GM21526 (cell line): ENCODE measurements at regions not wholly inside any gene's neighbourhood (a gene's known extent, or its start where the extent isn't known, plus 50 kb on each side); places are given as distances from the start of the nearest gene placed in this dataset.
"Not testable (repeated sequence)": the region's sequence is repeated elsewhere in the genome, so short reads cannot be mapped to it uniquely, and the experiment has no call there.

ENCODE experiments used
- ATAC-seq: cut with Tn5 transposase; IDR thresholded peaks from one replicate; pipeline ENCODE4 v1.9.1; 2021; ENCODE audit warnings: moderate library complexity; ENCODE audit not compliant: unreplicated experiment, low FRiP score

DNA sequence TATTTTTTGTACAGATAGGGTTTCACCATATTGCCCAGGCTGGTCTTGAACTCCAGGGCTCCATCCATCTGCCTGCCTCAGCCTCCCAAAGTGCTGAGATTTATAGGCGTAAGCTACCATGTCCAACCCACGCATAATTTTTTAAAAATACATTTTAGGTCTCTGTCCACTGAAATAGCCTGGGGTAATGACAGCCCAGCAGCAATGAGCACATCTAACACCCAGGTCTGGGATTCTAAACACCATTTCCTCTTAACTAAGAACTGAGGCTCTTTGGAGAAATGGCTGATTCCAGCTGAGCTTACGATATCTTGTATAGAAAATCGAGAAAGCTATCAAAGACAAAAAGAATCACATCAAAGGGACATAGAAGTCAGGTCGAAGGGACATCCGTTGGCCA is 245.3 kb downstream of the PARN start:
- no peak for ATAC-seq

DNA sequence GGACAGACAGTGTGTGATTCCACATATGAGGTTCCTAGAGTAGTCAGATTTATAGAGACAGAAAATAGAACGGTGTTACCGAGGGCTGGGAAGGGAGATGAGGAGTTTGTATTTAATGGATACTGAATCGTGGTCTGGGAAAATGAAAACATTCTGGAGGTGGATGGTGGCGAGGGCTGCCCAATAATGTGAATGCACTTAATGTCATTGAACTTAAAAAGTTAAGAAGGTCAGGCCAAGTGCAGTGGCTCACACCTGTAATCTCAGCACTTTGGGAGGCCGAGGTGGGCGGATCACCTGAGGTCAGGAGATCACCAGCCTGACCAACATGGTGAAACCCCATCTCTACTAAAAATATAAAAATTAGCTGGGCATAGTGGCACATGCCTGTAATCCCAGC is 246.2 kb downstream of the PARN start:
- ATAC-seq = not testable (repeated sequence)

DNA sequence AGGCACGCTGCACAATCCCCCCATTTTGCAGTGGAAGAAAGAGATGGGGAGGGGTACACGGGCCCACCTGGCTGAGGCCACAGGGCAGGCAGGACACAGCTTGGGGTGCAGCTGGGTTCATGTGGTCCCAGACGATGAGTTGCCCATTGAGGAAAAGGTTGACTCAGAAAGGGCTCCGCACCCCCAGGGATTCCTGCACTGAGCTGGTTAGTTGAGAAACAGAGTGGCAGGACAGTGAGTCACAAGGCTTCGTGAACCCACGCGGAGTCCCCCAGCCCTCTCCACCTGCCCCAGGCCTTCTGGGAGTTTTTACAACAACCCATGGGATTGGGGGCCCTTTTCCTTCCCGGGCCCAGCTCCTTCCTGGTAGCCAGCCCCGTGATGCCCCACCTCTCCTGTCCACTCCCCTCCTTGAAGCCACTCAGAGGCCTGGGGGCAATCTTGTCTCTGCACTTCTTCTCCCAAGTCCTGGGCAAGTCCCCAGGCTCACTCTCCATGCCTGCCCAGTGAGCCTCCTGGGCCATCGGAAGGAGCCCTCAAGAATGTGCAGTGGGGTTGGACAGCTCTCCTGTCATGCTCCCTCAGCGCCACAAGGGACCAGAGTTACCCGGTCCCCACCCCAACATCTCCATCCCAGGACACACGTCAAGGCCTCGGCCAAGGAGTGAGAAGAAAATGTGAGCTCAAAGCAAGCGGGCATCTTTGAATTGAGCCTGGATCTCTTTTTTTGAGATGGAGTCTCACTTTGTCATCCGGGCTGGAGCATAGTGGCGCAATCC is 251.2 kb downstream of the PARN start:
- ATAC-seq = no peak

DNA sequence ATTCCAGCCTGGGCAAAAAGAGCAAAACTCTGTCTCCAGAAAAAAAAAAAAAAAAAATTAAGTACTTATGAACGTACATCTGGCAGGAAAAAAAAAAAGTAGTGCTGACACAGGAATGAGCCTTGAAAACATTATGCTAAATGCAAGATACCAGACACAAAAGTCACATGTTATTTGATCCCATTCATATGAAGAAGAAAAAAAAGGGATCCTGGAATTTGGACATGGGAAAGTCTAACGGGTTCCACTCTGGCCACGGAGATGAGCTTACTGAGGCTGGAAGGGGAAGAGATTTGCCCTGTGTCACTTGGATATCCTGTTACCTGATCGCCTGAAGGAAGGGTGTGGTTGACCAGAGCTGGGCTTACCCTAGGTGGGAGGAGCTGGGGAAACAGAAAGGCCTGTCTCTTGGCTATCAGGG is 251.9 kb downstream of the PARN start:
- ATAC-seq = no peak

DNA sequence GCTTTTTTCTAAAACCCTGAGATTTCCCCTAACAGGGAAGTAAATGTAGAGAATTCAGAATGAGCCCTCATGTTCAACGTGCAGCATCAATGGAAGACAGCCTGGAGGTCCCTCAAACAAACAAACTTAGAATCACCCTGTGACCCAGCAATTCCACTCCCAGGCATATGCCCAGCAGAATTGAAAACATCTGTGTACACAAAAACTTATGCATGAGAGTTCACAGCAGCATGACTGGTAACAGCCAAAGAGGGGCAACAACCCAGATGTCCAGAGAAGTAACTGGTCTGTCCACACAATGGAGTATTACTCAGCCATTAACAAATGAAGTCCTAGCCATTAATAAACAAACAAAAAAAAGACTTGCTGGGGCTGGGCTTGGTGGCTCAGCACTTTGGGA is 252.7 kb downstream of the PARN start:
- ATAC-seq = no peak

DNA sequence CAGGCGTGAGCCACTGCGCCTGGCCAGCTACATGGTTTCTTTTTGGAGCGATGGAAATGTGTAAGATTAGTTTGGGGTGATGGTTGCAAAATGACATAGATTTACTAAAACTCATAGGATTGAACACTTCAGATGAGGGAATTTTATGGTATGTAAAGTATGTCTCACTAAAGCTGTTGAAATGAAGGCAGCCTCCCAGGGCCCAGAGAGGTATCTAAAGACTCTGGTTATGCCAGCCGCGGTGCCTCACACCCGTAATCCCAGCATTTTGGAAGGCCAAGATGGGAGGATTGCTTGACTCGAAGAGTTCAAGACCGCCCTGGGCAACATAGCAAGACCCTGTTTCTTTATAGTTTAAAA is 254.9 kb downstream of the PARN start:
- ATAC-seq = no peak

DNA sequence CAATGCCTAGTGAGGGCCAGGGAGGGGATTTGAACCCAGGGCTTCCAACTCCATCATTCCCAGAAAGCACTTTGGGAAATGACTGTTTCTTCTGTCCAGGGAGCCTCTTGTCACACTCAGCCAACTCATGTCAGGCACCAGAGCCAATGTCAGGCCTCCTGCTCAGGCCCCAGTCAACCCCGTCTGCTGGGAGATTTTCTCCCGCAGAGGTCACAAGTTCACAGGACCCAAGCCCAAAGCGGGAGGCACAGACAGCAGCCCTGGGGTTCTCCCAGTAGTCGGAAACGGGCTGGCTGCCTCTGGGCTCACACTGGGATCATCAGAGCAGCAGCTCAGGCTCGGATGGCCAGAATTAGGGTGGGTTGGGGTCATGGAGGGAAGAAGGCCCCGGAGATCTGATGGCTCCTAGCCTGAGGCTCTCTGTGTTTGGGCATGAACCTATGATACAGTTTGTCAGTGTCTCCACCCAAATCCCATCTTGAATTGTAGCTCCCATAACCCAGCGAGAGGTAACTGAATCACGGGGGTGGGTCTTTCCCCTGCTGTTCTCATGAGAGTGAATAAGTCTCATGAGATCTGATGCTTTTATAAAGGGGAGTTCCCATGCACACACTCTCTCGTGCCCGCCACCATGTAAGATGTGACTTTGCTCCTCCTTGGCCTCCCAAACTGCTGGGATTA is 255.5 kb downstream of the PARN start:
- no peak for ATAC-seq

DNA sequence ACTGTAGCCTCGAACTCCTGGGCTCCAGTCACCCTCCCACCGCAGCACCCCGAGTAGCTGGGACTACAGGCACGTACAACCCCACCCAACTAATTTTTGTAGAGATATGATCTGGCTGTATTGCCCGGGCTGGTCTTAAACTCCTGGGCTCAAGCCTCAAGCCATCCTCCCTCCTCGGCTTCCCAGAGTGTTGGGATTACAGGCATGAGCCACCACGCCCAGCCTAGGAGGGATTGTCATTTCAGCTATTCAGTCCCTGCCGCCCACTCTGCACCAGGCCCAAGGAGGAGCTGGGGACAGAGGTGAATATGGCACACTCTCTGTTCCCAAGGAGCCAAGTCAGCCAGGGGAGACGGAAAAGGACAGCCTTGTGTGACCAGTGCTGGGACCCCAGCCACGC is 256.2 kb downstream of the PARN start:
- ATAC-seq = no peak

DNA sequence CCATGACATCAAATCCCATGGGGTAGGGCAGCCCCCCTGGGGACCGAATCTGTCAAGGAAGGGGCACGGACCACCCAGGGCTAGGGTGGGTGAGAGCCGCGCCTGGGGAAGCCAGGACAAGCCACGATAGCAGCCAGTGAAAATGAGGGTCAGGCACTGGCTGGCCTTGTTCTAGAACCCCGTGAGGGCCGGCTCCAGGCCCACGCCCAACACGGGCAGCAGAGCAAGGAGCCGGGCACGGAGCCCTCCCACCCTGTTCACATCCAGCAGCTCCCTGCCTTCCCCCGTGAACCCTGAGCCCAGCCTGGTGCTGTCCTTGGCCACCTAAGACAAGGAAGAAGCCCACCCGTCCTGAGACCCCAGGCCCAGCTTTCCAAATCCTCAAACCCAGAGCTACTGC is 256.7 kb downstream of the PARN start:
- ATAC-seq = no peak

DNA sequence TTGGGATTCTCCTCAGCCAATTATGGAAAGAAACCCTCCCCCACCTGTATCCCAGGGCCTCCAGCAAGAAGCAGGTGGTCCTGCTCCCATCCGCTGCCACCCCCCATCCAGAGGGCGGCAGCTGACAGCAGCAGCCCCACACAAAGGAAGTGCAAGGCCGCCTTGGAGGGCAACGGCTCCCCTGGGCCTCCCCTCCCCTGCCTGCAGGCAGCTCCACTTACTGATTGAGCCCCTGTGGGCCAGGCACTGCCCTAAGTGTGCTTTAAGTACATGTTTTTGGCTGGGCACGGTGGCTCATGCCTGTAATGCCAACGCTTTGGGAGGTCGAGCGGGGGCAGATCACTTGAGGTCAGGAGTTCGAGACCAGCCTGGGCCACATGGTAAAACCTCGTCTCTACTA is 257.6 kb downstream of the PARN start:
- ATAC-seq = no peak

DNA sequence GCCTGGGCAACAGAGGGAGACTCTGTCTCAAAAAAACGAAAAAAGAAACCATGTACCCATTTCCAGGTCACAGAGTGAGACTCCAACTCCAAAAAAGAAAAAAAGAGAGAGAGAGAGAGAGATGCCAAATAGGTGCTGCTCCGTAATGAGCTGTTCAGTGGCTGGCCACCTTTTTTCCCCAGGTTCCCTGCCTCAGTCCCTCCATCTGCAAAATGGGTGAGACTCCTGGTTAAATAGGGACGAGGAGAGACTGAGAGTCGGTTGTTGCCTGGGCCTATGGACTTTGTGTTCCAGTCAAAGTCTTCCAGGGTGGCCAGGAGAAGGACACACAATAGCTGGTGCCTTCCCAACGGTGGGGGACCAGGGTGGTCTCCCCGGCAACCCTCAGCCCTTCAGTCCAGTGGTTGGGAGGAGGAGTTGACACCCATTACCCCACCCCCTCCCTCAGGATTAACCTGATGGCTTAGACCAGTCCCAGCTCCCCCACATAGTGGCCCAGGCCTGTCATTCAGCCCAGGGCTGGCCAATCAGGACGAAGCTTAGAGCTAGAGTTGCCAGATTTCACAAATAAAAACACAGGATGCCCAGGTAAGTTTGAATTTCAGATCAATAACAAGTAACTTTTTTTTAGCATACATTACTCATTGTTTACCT is 258.2 kb downstream of the PARN start:
- ATAC-seq = no peak

DNA sequence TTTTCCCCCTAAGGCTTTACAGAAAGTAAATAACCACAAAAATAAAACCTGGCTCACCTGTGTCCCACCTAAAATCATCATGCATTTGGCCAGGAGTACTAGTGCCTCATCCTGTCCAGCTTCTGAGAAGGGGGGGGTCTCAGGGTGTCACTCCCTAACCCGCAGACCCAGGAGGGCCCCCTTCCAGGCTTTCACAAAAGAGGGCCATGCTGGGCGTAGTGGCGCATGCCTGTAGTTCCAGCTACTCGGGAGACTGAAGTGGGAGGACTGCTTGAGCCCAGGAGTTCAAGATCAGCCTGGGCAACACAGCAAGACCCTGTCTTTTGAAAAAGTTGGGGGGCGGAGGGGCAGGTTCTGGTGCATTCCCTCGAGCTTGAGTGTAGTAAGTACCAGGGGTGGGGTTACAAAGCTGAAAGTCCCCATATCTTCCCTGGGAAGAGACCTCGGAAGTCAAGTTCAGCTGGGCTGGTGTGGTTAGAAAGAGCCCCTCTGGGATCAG is 259.3 kb downstream of the PARN start:
- no peak for ATAC-seq

DNA sequence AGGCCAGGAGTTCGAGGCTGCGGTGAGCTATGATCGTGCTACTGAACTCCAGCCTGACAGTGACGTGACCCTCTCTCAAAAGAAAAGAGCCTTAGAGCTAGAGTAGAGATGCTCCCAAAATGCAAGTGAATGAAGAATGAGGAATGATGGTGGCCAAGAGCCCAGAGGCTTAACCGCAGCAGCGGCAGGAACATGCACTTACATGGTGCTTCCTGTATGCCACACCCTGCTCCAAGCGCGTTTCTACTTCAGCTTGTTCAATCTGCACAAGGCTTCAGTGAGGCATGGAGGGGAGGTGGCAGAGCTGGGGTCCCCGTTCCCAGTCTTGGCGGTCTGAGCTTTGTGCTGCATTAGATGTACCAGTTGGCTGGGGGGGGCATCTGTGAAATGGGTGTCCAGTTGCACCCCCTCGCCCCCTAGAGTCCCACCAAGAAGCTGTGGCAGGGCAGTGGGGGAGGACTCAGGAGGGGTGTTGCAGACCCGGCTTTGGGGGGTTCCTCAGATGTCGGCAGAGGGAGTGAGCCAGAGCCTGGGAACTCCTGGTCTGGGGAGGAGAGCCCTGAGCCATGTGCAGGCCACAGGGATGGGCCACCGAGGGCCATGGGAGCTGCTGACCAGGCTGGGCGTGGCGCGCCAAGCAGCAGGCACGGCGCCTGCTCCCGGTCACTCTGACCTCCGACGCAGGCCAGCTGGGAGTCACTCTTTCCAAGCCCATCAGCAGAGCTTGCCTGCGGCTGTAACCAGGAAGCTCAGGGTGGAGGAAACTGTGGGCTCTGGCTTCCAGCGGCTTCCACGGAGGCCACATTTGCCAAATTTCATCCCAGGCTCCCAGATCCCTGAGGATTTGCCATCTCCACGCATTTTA is 260.1 kb downstream of the PARN start:
- ATAC-seq = no peak

DNA sequence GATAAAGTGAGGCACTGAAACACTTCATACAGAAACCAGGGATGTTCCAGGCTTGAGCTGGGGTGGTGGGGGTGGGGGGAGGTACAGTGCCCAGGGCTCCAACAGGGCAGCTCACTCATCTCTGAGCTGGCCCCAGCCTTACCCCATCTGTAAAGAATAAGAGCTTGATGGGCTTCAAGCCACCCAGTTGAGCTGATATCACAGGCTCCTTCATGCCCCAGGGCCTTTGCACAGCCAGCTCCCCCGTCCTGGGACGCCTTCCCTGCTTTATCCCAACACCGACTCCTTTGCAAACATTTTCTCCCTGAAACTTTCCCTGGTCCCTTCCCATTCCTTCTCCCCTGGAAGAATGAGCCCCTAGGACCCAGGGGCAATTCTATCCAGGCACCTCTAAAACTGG is 261.7 kb downstream of the PARN start:
- no peak for ATAC-seq

DNA sequence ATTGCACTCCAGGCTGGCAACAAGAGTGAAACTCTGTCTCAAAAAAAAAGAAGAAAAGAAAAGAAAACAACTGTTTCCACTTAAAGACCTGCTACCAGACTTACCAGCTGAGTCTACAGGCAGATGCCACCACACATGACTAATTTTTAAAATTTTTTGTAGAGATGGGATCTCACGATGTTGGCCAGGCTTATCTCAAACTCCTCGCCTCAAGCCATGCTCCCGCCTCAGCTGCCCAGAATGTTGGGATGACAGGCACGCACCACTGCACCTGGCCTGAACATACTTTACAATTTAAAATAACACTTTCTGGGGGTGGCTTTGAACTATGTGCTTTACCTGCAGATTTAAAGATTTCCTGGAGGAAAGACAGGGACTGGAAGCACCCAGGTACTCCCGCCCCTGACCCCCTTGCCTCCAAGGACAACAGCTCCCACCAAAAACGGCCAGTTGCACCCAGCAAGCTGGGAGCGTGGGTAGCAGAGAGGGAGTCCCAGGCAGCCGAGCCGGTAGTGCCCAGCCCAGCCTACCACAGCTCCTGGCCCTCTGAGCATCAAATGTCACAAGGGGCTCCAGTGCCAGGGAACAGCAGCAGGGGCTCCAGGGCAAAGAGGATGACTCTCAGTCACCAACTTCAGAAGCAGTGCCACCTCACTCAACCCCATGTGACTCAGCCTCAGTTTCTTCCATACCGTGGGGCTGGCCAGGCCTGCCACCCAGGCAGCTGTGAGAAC is 262.9 kb downstream of the PARN start:
- ATAC-seq = no peak

DNA sequence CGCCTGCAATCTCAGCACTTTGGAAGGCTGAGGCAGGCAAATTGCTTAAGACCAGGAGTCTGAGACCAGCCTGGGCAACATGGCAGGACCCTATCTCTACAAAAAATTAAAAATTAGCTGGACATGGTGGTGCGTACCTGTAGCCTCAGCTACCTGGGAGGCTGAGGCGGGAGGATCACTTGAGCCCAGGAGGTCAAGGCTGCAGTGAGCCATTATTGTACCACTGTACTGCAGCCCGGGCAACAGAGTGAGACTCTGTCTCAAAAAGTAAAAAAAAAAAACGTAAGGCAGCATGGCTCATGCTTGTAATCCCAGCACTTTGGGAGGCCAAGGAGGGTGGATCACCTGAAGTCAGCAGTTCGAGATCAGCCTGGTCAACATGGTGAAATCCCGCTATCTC is 263.6 kb downstream of the PARN start:
- ATAC-seq = no peak

DNA sequence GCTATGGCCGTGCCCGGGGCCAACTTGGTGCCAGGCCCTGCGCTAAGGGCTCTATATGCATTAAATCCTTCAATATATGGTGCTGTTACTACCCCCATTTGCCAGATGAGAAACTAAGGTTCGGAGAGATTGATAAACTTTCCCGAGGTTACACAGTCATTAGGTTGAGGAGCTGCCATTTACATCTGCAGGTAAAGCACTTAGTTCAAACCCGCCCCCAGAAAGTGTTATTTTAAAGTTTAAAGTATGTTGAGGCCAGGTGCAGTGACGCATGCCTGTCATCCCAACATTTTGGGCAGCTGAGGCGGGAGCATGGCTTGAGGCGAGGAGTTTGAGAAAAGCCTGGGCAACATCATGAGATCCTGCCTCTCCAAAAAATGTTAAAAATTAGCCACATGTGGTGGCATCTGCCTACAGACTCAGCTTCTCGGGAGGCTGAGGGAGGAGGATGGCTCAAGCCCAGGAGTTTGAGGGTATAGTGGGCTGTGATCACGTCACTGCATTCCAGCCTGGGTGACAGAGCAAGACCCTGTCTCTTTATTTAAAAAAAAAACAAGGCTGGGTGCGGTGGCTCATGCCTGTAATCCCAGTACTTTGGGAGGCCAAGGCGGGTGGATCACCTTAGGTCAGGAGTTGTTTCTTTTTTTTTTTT is 264.7 kb downstream of the PARN start:
- ATAC-seq = no peak

DNA sequence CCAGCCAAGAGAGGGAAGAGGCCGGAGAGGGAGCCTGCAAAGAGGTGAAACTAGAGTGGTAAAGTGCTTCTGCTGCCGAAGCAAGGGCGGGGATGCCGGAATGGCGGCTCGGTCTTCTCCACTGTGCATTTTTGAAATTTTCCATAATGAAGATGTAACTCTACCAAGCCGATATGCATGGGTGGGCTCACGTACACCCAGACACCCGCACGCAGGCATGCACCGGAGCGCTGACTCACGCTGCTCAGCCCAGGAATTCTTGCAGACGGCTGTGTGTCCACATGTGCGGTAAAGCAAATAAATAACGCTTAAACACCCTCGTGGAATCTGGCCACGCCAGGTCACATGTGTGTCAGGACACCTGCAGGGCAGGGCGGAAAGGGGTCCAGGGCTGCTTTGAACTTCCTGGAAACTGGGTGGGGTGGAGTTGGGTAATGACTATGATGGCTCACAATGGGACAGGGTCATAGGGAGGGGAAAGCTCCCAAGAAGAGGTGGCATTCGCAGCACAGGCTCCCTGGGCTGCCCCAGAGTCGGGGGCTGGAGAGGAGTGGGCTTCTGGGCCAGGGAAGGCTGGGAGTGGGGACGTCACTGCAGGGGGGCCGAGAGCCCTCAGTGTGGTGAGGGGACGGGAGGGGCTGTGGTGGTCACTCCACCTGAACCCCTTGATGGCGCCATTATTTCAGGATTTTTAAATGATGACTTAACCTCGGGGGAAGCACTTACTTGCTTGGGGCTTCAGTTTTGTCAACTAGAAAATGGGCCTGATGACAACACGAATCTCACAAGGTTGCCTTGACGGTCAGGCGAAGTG is 265.5 kb downstream of the PARN start:
- ATAC-seq = no peak

DNA sequence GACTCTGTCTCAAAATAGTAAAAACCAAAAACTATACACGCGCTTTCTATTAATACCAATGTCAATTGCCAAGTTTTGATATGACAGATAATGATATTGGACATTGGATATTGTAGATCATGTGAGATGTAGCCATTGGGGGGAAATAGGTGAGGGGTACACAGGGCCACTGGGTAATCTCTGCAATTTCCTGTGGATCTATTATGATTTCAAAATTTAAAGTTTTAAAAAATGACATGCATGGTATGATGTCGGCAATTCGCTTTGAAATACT is 266.0 kb downstream of the PARN start:
- ATAC-seq = no peak
